GM19397 (cell line): ENCODE measurements at regions not wholly inside any gene's neighbourhood (a gene's known extent, or its start where the extent isn't known, plus 50 kb on each side); places are given as distances from the start of the nearest gene placed in this dataset.
"Not testable (repeated sequence)": the region's sequence is repeated elsewhere in the genome, so short reads cannot be mapped to it uniquely, and the experiment has no call there.

Source experiments
- ATAC-seq: cut with Tn5 transposase; IDR thresholded peaks from one replicate; pipeline ENCODE4 v1.9.1; 2021; ENCODE audit warnings: mild to moderate bottlenecking, moderate library complexity; ENCODE audit not compliant: unreplicated experiment

DNA sequence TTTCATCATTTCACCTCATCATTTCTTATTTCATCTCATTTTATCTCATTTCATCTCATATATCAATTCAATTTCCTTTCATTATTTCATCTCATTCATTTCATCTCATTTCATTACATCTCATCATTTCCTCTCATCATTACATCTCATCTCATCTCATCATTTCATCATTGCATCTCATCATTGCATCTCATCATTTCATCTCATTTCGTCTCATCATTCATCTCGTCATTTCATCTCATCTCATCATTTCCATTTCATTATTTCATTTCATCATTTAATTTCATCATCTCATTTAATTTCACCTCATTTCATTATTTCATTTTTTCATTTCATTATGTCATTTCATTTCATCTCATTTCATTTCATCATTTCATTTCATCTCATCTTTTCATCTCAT is 168.5 kb upstream of the FAM72C start:
- not testable (repeated sequence) for ATAC-seq

DNA sequence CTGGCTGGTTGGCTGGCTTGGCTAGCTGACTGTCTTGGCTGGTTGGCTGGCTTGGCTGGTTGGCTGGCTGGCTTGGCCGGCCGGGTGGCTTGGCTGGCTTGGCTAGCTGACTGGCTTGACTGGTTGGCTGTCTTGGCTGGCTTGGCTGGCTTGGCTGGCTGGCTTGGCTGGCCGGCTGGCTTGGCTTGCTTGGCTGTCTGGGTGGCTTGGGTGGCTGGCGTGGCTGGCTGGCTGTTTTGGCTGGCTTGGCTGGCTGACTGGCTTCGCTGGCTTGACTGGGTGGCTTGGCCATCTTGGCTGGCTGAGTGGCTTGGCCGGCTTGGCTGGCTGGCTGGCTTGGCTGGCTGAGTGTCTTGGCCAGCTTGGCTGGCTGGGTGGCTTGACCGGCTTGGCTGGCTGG is 133.2 kb upstream of the FAM72C start:
- not testable (repeated sequence) for ATAC-seq

DNA sequence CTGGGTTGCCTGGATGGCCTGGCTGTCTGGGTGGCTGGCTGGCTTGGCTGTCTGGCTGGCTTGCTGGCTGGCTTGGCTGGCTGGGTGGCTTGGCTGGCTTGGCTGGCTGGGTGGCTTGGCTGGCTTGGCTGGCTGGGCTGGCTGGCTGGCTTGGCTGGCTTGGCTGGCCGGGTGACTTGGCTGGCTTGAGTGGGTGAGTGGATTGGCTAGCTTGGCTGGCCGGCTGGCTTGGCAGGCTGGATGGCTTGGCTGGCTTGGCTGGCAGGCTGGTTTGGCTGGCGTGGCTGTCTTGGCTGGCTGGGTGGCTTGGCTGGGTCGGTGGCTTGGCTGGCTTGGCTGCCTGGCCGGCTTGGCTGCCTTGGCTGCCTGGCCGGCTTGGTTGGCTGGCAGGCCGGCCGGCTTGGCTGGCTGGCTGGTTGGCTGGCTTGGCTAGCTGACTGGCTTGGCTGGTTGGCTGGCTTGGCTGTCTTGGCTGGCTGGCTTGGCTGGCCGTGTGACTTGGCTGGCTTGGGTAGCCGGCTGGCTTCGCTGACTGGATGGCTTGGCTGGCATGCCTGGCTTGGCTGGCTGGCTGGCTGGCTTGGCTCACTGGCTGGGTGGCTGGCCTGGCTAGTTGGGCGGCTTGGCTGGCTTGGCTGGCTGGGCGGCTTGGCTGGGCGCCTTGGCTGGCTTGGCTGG is 132.4 kb upstream of the FAM72C start:
- ATAC-seq: not testable (repeated sequence)

DNA sequence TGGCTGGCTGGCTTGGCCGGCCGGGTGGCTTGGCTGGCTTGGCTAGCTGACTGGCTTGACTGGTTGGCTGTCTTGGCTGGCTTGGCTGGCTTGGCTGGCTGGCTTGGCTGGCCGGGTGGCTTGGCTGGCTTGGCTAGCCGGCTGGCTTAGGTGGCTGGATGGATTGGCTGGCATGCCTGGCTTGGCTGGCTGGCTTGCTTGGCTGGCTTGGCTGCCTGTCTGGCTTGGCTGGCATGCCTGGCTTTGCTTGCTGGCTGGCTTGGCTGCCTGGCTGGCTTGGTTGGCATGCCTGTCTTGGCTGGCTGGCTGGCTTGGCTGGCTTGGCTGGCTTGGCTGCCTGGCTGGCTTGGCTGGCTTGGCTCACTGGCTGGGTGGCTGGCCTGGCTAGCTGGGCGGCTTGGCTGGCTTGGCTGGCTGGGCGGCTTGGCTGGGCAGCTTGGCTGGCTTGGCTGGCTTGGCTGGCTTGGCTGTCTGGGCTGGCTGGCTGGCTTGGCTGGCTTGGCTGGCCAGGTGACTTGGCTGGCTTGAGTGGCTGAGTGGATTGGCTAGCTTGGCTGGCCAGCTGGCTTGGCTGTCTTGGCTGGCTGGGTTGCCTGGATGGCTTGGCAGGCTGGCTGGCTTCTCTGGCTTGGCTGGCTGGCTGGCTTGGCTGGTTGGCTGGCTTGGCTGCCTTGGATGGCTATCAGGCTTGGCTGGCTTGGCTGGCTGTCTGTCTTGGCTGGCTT is 131.5 kb upstream of the FAM72C start:
- ATAC-seq: not testable (repeated sequence)

DNA sequence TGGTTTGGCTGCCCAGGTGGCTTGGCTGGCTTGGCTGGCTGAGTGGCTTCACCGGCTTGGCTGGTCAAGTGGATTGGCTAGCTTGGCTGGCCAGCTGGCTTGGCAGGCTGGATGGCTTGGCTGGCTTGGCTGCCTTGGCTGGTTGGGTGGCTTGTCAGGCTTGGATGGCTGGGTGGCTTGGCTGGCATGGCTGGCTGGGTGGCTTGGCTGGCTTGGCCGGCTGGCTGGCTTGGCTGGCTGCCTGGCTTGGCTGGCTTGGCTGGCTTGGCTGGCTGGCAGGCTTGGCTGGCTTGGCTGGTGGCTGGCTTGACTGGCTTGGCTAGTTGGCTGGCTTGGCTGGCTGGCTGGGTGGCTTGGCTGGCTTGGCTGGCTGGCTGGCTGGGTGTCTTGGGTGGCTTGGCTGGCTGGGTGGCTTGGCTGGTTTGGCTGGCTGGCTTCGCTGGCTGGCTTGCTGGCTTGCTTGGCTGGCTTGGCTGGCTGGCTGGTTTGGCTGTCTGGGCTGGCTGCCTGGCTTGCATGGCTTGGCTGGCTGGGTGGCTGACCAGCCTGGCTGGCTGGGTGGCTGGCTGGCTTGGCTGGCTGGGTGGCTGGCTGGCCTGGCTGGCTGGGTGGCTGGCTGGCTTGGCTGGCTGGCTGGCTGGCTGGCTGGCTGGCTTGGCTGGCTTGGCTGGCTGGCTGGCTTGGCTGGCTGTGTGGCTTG is 130.4 kb upstream of the FAM72C start:
- ATAC-seq: not testable (repeated sequence)

DNA sequence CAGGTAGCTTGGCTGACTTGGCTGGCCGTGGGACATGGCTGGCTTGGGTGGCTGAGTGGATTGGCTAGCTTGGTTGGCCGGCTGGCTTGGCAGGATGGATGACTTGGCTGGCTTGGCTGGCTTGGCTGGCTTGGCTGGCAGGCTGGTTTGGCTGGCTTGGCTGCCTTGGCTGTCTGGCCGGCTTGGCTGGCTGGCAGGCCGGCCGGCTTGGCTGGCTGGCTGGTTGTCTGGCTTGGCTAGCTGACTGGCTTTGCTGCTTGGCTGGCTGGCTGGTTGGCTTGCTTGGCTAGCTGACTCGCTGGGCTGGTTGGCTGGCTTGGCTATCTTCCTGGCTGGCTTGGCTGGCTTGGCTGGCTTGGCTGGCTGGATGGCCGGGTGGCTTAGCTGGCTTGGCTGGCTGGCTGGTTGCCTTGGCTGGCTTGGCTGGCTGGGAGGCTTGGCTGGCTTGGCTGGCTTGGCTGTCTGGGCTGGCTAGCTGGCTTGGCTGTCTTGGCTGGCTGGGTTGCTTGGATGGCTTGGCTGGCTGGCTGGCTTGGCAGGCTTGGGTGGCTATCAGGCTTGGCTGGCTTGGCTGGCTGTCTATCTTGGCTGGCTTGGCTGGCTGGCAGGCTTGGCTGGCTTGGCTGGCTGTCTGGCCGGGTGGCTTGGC is 129.7 kb upstream of the FAM72C start:
- ATAC-seq: no peak

DNA sequence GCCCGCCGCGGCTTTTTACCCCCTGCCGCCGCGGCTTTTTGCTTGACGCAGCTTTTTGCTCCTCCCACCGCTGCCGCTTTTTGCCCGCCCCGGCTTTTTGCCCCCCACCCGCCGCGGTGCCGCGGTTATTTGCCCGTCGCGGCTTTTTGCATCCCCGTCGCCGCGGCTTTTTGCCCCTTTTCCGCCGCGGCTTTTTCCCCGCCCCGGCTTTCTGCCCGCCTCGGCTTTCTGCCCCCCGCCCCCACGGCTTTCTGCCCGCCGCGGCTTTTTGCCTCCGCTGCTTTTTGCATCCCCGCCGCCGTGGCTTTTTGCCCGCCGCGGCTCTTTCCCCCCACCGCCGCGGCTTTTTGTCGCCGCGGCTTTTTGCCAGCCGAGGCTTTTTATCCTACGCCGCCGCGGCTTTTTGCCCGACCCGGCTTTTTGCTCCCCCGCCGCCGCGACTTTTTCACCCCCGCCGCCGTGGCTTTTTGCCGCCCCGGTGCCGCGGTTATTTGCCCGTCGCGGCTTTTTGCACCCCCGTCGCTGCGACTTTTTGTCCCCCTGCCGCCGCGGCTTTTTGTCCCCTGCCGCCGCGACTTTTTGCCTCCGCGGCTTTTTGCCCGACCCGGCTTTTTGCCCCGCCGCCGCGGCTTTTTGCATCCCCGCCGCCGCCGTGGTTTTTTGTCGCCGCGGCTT is 105.5 kb upstream of the FAM72C start:
- not testable (repeated sequence) for ATAC-seq

DNA sequence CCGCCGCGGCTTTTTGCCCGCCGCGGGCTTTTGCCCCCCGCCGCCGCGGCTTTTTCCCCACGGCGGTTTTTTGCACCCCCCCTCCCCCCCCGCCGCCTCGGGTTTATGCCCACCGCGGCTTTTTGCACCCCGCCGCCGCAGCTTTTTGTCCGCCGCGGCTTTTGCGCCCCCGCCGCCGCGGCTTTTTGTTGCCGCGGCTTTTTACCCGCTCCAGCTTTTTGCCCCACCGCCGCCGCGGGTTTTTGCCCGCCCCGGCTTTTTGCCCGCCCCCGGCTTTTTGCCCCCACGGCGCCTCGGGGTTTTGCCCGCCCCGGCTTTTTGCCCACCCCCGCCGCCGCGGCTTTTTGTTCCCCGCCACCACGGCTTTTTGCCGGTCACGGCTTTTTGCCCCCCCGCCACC is 104.9 kb upstream of the FAM72C start:
- not testable (repeated sequence) for ATAC-seq

DNA sequence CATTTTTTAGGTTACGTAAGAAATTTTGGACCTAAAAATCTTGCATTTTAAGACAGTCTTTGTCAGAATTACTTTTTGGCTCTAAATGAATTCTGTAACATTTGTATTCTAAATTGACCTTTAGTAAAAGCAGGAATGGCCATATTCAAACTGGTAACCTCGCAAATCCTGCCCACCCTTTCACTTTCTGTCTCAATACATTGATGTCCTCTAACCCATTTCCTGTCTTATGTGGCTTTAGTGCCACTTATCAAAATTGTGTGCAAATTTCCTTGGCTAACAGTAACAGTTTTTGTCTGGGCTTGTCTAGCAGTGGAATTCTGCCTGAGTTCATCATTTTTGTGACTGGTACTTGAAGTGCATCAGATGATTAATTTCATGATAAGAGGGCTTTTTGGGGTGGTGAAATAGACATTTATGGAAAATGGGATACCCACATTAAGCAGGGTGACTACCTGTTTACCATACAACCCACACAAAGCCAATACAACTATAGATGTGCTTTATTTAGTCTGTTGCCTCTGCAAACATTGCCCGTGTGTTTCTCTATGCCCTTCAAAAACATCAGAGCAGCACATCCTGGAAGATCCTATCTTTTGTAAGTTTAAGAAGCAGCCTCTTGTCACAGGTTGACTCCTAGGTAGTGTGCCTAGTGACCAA is 98.7 kb upstream of the FAM72C start:
- not testable (repeated sequence) for ATAC-seq

DNA sequence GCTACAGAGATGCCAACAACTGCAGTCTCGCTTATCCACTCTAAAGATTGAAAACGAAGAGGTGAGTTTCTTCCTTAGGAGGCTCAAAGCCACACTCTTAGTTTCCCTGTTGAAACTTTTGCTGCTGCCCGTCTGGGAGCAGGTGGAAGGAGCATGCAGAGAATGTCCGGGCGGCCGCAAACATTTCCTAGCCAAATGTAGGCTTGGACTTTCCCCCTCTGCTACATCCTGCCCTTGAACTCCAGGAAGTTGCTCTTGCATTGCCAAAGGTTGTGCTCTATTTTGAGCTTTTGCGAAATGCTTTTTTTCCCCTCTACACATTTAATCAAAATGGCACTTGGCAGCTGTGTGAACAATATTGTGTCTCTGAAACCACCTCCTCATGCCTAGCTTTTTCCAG is 95.3 kb upstream of the FAM72C start:
- not testable (repeated sequence) for ATAC-seq

DNA sequence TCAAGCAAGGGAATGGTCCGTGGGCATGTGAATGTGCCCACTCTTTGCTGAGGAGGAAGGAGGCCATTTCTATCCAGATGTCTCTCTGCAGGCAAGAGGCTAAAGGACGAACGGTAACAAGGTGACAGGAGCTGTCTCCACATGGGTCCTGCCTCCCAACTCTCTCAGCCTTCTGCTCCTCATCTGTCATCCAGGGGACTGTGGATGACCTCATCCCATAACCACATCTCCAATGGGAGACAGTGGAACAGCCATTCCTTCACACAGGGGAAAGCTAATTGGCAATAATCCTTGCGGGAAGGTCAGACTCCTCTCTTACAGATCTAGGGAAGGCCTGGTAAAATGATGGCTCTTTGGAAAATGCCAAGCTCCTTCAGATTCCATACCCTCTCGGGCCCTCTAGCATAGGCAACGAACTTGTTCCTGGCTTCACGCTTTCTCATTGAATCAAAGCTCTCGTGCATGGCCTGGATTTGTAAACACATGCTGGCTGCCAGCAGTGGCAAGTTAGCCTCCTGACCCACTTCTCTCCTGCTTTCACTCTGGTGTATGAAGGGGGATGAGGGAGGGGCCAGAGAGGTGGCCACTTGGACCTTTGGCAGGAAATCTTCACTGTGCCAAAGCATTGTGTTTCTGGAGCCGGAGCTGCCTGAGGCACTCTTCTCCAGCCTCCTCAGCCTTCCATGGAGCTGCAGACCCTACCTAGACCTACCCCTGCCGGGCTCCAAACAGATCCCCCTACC is 94.5 kb upstream of the FAM72C start:
- not testable (repeated sequence) for ATAC-seq

DNA sequence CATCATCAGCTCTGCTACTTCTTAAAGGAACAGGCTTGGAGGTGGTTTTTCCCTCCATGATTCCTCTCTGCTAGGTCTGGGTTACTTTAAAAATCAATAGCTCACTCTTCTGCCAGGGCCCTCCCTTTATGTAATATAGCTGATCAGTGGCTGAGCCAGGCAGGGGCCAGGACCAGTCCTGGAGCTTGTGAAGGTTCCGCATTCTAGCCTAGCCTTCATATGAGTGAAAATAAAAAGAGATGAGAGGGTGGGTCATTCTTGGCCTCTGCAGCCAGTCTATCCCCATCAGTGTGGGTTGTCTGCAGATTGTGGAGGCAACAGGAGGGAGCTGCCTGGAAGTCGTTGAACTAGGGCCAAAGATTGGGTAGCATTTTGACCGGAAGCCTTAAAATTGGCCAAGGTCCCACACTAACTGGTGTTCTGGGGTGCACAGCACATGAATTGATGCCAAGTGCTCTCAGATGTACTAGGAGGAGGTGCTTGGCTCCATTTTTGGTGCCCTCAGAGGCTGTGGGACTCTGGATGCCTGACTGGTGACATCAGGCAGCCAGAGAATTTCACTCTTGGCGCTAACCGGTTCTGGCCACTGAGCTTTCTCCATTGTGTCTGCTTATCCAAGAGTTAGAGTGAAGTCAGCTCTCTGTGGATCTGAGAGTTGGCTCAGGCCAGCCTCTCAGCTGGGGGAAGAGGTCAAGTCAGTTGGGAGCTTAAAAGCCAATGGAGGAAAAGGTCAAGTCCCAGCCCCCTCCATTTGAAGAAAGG is 93.7 kb upstream of the FAM72C start:
- ATAC-seq: not testable (repeated sequence)

DNA sequence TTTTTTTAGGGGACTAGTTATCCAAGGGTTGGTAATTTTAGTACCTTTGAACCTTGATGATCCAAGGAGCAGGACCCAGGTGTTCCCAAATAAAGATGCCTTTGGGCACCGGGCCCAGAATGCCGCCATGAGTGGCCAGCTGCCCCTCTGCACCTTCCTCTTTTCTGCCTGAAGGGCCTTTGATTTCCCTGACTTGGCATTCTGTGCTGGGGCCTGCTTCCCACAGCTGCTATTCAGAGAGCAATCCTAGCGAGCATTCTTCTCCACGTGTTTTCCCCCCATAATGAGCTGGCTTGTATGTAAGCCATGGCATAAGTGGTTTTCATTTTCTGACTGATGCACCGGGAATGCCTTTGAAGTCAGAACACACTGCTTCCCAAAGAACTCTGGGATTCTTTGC is 77.6 kb upstream of the FAM72C start:
- not testable (repeated sequence) for ATAC-seq

DNA sequence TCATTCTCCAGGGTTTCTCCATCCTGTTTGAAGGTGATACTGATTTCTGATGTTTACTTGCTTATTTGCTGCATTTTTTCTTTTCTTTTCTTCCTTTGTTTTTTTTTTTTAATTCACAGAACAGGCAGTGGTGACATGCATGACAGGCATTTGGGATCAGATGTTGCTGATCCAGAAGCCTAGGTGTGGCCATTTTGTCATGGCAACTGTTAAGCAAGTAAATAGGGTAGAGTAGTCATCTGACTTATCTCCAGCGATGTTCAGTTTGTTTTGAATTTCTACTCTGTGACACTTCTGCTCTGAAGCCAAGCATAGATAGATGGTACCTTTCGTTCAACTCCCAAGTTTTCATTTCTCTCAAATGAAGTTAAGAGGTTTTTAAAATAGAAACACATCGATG is 74.9 kb upstream of the FAM72C start:
- ATAC-seq: not testable (repeated sequence)

DNA sequence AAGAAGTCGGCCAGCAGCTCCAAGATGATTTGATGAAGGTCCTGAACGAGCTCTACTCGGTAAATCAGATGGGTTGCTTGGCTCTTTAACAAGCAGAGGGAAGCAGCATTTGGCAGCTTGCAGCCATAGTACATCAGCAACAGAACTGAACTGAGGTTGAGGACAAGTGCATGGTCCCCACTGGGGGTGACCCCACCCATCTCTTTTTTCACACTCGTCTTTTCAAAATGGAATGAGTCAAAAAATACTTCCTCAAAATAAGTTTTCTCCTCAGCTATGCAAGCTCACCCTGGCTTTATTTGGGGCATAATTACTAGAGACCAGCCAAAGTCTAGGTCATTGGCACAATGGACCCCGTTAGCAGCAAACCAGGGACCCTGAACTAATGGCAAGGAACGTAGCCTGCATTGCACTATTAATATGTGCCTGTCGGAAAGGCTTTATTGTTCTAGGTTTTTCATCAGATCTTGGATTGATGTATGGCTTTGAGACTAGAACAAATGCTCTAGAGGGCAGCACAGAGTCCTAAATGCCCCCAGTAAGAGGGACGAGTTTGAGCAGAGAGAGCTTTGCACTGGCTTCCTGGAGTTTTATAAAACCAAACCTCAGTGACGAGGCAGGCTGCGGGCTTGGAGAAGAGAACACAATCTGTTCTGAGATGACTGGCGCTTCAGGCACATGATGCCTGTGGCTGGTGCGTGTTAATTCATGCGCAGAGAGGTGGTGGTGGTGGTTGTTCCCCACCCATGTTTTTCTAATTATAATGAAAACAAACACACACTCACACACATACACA is 74.2 kb upstream of the FAM72C start:
- not testable (repeated sequence) for ATAC-seq

DNA sequence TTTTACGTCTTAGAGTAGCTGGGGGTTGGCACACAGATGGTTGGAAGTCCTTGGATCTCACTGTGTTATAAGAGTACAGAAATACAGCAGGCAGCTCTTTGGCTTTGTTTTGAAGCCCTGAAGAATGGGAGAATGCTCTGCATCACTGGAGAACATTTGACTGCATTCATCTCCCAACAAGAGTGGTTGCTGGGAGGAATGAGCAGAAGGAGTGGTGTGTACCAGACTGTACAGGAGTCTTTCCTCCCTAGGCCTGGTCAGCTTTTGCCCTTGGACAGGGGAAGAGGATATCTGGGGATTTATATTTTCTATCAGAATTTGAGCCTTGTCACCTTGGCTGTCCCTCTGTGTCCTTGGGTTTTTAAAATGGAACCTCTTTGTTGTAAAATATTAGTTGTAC is 70.5 kb upstream of the FAM72C start:
- not testable (repeated sequence) for ATAC-seq

DNA sequence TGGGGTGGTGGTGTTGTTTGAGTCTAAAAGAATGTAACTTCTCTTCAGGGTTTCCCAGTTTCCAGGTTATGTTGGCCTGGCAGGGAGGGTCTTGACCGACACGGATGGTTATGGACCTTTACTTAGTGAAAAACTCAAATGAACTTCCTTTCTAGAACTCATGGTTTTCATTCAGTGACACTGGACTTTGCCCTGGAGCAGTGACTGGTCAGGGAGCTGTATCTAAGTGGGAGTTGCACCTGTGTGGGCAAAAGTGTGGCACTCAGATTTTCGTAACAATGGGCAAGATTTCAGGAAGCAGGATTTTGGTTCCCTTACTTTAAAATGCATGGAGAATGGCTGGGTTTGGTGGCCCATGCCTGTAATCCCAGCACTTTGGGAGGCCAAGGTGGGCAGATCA is 68.5 kb upstream of the FAM72C start:
- ATAC-seq: not testable (repeated sequence)

DNA sequence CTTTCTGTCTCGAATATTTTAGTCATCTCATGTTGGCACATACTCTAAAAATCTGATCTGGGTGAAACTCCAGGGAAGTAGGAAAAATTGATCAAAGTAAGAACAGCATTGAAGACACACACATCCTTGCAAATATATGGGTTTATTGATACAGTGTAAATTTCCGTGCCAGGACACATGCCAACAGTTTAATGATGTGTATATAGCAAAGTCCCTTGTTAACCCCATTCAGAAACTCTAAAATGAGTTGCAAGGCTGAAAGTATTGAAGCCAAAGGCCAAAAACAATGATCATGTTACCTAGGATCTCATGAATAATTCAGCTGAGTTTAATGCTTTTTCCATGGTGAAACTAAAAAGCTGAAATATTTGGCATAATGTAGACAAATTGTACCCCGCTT is 62.3 kb upstream of the FAM72C start:
- not testable (repeated sequence) for ATAC-seq
